GM18505 (cell line): ENCODE measurements at regions not wholly inside any gene's neighbourhood (a gene's known extent, or its start where the extent isn't known, plus 50 kb on each side); places are given as distances from the start of the nearest gene placed in this dataset.
"Not testable (repeated sequence)": the region's sequence is repeated elsewhere in the genome, so short reads cannot be mapped to it uniquely, and the experiment has no call there.

Experiments
- ATAC-seq: cut with Tn5 transposase; IDR thresholded peaks from one replicate; pipeline ENCODE4 v1.9.1; 2021; ENCODE audit not compliant: unreplicated experiment

DNA sequence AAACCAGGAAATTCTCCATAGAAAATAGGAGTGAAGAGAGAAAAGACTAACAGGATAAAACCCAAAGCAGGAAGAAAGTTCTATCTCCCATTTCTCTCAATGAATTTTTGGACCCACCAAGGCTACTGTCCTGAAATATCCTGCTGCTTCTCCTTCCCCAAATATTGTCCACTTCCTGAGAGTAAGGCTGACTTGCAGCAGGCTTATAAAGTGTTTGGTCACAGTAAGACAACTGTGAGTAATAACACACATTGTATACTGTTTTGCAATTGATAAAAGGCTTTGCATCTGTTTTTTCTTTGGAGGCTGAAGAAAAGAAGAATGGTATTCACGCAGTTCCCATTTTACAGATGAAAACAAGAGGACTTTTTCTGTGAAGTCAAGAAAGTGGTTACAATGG, 52.8 kb downstream of the FOXD4L6 start:
- not testable (repeated sequence) for ATAC-seq

DNA sequence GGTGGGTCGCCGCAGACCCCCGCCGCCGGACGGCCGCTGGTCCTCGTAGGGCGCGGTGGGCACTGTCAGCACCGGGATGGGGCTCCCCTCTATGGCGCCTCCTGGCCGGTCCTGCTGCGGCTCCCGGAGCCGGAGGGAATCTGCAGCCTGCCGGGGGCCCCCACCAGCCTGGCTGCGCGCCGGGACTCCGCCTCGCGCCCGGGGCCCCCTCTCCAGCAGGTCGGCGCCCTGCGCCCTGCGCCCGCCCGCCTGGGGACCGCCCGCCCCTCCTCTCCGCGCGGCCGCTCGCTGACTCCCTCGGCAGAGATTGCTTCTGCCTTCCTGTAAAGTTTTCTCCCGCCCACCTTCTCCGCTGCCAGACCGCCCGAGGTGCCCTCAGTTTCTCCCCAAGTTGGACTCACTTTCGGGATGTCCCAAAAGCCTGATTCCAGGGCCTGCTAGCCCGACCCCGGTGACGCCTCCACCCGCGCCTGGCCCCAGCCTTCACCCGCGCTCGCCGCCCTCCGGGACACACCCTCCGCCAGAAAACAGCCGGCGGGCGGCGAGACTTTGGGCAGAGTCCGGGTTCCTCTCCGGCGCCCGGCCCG, 54.0 kb downstream of the FOXD4L6 start:
- peak; percentile 74 for ATAC-seq

- ATAC-seq = not testable (repeated sequence)
Observed at GRCh38 chr9:41073471-41074243, 54.8 kb downstream of the FOXD4L6 start.

- ATAC-seq = peak; percentile 90
Observed at GRCh38 chr9:41064125-41064795, 64.2 kb downstream of the FOXD4L6 start.

GRCh38 chr9:41063243-41063642, 65.2 kb downstream of the FOXD4L6 start:
- not testable (repeated sequence) for ATAC-seq

GRCh38 chr9:41059603-41060002, 68.9 kb downstream of the FOXD4L6 start:
- not testable (repeated sequence) for ATAC-seq

GRCh38 chr9:41053666-41054363, 74.7 kb downstream of the FOXD4L6 start:
- ATAC-seq = peak; percentile 83

GRCh38 chr9:41048672-41049071, 79.8 kb downstream of the FOXD4L6 start:
- ATAC-seq = not testable (repeated sequence)

DNA sequence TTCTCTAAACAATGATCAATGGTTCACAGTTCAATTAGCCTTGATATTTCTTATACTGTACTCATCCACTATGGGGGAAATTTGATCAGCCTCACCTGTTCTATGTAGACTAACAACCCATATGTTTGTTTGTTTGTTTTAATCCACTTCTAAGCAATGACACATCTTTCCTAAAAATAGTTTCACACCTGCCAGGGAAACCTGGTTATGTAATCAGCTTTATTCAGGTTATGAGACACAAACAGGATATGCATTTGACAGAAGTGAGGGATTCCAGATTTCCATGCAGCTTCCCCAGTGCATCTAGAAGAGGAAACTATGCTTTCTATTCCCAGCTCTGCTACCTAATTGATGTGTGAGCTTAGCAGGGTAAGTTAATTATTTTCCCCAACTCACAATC, 80.7 kb downstream of the FOXD4L6 start:
- ATAC-seq = not testable (repeated sequence)

GRCh38 chr9:41044930-41045329, 83.6 kb downstream of the FOXD4L6 start:
- not testable (repeated sequence) for ATAC-seq

DNA sequence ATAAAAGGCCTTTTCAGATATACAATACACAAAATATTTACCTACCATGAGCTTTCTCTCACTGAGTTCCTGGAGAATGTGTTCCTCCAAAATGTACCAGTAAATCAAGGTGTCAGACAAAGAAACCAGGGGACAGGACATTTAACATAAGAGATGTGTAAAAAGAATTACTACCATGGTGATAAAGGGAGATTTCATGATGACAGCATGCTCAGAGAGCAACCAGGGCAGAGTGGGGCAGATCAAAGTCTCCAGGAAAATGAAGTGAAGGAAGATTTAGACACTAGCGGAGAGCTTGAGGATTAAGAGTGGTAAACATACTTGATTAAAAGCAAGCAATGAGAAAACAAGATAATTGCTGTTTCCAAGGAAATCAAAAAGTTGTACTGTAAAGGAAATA, 85.0 kb downstream of the FOXD4L6 start:
- ATAC-seq = not testable (repeated sequence)

- ATAC-seq = not testable (repeated sequence)
Observed at GRCh38 chr9:41042111-41042510, 86.4 kb downstream of the FOXD4L6 start.

- not testable (repeated sequence) for ATAC-seq
Observed at GRCh38 chr9:41040705-41041342, 87.7 kb downstream of the FOXD4L6 start.

GRCh38 chr9:41035276-41035675, 93.2 kb downstream of the FOXD4L6 start:
- ATAC-seq = not testable (repeated sequence)

GRCh38 chr9:41034699-41035197, 93.7 kb downstream of the FOXD4L6 start:
- ATAC-seq = not testable (repeated sequence)

DNA sequence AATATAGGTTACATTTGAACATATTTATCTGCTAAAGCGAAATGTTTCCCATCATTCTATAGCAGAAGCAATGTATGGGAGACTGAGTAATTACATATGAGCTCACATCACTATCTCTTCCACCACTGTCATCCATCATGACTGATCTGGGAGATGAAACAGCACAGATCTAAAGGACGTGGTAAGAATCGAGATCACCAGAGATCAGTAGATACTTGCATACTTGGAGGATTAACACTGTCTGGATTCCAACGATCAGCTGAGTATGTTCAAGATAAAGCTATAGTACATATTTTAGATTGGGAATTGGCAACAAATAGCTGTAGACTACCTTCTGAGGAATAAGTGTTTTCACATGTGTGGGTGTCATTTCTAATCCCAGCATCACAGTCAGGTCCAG, 94.6 kb downstream of the FOXD4L6 start:
- ATAC-seq = not testable (repeated sequence)

DNA sequence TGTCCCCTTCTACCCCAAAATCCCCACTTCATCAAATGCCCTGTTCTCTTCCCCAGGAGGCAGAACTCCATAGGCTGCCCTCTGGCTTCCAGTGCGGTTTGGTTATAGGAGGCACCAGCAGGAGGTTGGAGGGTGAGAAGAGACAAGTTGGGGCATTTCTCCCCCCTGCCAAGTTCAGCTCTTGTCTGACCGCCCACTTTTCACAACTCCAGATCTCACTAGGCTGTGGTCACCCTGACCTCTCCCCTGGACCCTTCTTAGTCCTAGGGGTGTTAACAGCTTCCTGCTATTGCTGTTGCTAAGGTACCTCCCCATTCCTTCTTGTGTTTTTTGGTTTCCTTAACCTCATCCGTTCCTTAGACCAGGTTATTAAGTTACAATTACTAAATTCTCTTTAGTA, 95.1 kb downstream of the FOXD4L6 start:
- not testable (repeated sequence) for ATAC-seq

DNA sequence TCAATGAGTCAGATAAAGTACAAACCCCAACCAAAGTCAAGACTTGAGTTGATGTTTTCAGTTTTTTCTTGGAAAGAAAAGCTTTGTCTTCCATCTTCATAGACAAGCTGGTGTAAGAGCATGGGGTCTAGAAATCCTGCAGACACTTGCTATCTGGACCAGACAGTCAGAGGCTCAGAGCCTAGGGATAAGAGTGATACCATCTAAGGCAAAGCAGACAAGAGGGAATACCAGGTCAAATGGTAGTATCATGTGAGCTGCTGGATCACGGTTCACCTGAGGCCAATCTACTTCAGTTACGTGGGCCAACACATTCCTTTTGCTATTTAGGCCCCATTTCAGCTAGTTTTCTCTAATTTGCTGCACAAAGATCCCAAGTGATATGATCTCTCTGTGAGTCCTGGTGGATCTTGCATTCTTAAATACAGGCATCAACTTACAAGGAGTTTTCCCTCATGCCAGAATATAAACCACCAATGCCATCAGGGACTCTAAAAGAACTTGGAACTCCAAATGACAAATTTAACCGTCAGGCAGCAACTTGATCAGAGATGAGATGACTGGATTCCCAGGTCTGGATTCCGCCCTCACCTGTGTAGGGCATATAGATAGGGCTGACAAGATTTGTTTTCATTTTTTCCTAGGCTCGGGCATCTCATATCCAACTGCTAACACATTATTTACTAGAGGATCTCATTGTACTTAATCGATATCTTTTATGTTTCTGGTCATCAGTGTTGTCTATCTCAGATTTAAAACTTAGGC, 101.4 kb downstream of the FOXD4L6 start:
- not testable (repeated sequence) for ATAC-seq

DNA sequence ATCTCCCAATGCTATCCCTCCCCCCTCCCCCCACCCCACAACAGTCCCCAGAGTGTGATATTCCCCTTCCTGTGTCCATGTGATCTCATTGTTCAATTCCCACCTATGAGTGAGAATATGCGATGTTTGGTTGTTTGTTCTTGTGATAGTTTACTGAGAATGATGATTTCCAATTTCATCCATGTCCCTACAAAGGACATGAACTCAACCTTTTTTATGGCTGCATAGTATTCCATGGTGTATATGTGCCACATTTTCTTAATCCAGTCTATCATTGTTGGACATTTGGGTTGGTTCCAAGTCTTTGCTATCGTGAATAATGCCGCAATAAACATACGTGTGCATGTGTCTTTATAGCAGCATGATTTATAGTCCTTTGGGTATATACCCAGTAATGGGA, 106.1 kb downstream of the FOXD4L6 start:
- ATAC-seq = not testable (repeated sequence)
